ENCODE measurements at regions not wholly inside any gene's neighbourhood (a gene's known extent, or its start where the extent isn't known, plus 50 kb on each side); places are given as distances from the start of the nearest gene placed in this dataset.

- TF ChIP-seq, protein P1, sequence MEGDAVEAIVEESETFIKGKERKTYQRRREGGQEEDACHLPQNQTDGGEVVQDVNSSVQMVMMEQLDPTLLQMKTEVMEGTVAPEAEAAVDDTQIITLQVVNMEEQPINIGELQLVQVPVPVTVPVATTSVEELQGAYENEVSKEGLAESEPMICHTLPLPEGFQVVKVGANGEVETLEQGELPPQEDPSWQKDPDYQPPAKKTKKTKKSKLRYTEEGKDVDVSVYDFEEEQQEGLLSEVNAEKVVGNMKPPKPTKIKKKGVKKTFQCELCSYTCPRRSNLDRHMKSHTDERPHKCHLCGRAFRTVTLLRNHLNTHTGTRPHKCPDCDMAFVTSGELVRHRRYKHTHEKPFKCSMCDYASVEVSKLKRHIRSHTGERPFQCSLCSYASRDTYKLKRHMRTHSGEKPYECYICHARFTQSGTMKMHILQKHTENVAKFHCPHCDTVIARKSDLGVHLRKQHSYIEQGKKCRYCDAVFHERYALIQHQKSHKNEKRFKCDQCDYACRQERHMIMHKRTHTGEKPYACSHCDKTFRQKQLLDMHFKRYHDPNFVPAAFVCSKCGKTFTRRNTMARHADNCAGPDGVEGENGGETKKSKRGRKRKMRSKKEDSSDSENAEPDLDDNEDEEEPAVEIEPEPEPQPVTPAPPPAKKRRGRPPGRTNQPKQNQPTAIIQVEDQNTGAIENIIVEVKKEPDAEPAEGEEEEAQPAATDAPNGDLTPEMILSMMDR (IDR thresholded peaks at IDR 0.05; ENCODE audit: low read depth, low read length, poor library complexity, severe bottlenecking): no peak
- no peak for TF ChIP-seq EZH2phosphoT487 (IDR thresholded peaks at IDR 0.05; ENCODE audit: borderline replicate concordance, low read length)
Measured at GRCh38 chr2:42914860-42915259, 122.5 kb upstream of the HAAO start.
